BLaER1 (cell line): ENCODE measurements at regions not wholly inside any gene's neighbourhood (a gene's known extent, or its start where the extent isn't known, plus 50 kb on each side); places are given as distances from the start of the nearest gene placed in this dataset.
A peak's percentile ranks its signal among the peaks of the same experiment; 100 is the strongest.

Experiments
- H3K27ac ChIP-seq: shearing (Covaris generic); formaldehyde crosslinking; 2 replicates; pipeline ENCODE4 v1.8.1; 2022
- H3K27me3 ChIP-seq: shearing (Covaris generic); formaldehyde crosslinking; 2 replicates; pipeline ENCODE4 v1.8.1; 2022
- H3K36me3 ChIP-seq: shearing (Covaris generic); formaldehyde crosslinking; 2 replicates; pipeline ENCODE4 v1.8.1; 2022
- H3K4me1 ChIP-seq: shearing (Covaris generic); formaldehyde crosslinking; 2 replicates; pipeline ENCODE4 v1.8.1; 2022
- H3K4me2 ChIP-seq: shearing (Covaris generic); formaldehyde crosslinking; 2 replicates; pipeline ENCODE4 v1.8.1; 2022
- H3K4me3 ChIP-seq: shearing (Covaris generic); formaldehyde crosslinking; 2 replicates; pipeline ENCODE4 v1.8.1; 2022
- H3K9ac ChIP-seq: shearing (Covaris generic); formaldehyde crosslinking; 2 replicates; pipeline ENCODE4 v1.8.1; 2022
- H3K9me3 ChIP-seq: shearing (Covaris generic); formaldehyde crosslinking; 2 replicates; pipeline ENCODE4 v1.8.1; 2022
- H4K20me1 ChIP-seq: shearing (Covaris generic); formaldehyde crosslinking; 2 replicates; pipeline ENCODE4 v1.8.1; 2022
- Cebpa-rat ChIP-seq: shearing (Covaris generic); IDR thresholded peaks from 2 replicates; pipeline ENCODE4 v1.8.1; 2022

- no peak for TF ChIP-seq Cebpa-rat
- Histone ChIP-seq H4K20me1 (no peaks in the 10 kb centered on the region), H3K27ac (no peak overlapping the region), H3K36me3 (no peaks in the 10 kb centered on the region), H3K27me3 (no peaks in the 10 kb centered on the region), H3K9me3 (no peaks in the 10 kb centered on the region), H3K9ac (no peak overlapping the region), H3K4me2 (no peak overlapping the region), H3K4me3 (no peak overlapping the region), H3K4me1 (no peaks in the 10 kb centered on the region)
These were observed 690.2 kb downstream of the NR2F1-AS1 start for GRCh38 chr5:92890841-92891244.

GRCh38 chr5:92889140-92889539, 691.9 kb downstream of the NR2F1-AS1 start:
- no peak overlapping the region for H3K4me2 ChIP-seq
- H3K36me3 ChIP-seq, result no peaks in the 10 kb centered on the region
- no peak overlapping the region for H3K27ac ChIP-seq
- TF ChIP-seq Cebpa-rat, result no peak
- H3K9me3 ChIP-seq, result no peaks in the 10 kb centered on the region
- H4K20me1 ChIP-seq, result no peaks in the 10 kb centered on the region
- no peak overlapping the region for H3K9ac ChIP-seq
- no peaks in the 10 kb centered on the region for H3K27me3 ChIP-seq
- no peak overlapping the region for H3K4me3 ChIP-seq
- H3K4me1 ChIP-seq, result peaks cover 8% of the 10 kb centered on the region

- Histone ChIP-seq H4K20me1 (no peaks in the 10 kb centered on the region), H3K27ac (no peak overlapping the region), H3K9me3 (no peaks in the 10 kb centered on the region), H3K36me3 (no peaks in the 10 kb centered on the region), H3K4me2 (no peak overlapping the region), H3K27me3 (no peaks in the 10 kb centered on the region), H3K4me1 (peaks cover 9% of the 10 kb centered on the region), H3K4me3 (no peak overlapping the region), H3K9ac (no peak overlapping the region)
- TF ChIP-seq Cebpa-rat, result no peak
These were observed 693.8 kb downstream of the NR2F1-AS1 start for GRCh38 chr5:92887254-92887653.

DNA sequence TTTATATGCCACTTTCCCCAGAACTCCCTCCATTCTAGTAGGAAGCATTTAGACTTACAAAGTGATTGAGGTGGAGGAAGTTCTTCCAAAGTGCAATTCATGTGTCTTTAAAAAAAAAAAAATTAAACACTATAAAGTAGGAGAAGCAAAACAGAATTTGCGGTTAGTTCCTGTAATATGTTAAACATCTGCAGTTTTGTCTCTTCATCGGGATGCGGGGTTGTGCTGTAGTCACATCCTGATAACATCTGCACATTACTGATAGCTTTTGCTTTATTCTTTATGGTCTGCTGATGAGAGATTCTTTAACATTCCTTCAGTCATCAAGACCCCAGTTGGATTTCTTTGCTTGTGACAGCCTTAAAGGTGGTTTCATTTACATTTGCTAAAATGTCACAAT, 694.3 kb downstream of the NR2F1-AS1 start:
- Histone ChIP-seq H3K4me1 (peaks cover 9% of the 10 kb centered on the region), H3K9ac (no peak overlapping the region), H3K9me3 (no peaks in the 10 kb centered on the region), H3K27ac (no peak overlapping the region), H3K36me3 (no peaks in the 10 kb centered on the region), H3K4me2 (no peak overlapping the region), H4K20me1 (no peaks in the 10 kb centered on the region), H3K27me3 (no peaks in the 10 kb centered on the region), H3K4me3 (no peak overlapping the region)
- no peak for TF ChIP-seq Cebpa-rat

DNA sequence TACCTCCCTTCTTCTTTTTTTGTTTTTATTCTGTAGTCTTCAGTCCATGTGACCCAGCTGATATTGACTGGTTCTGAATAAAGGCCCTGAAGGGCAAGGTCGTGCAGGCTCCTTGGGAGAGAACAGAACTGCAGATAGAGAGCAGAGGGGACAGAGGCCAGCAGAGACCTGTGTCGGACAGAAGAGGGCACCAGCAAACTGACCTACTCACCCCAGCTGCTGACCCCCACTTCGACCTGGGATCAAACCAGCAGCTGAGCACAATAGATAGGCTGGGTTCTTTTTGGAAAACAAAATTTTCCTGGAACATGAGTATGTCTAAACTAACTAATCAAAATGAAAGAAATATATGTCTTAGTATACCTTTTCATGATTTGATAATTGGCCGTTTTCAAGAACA, 695.1 kb downstream of the NR2F1-AS1 start:
- Histone ChIP-seq H4K20me1 (no peaks in the 10 kb centered on the region), H3K4me3 (no peak overlapping the region), H3K4me1 (peaks cover 9% of the 10 kb centered on the region), H3K9ac (no peak overlapping the region), H3K4me2 (no peak overlapping the region), H3K9me3 (no peaks in the 10 kb centered on the region), H3K36me3 (no peaks in the 10 kb centered on the region), H3K27me3 (no peaks in the 10 kb centered on the region), H3K27ac (no peak overlapping the region)
- TF ChIP-seq Cebpa-rat, result no peak

DNA sequence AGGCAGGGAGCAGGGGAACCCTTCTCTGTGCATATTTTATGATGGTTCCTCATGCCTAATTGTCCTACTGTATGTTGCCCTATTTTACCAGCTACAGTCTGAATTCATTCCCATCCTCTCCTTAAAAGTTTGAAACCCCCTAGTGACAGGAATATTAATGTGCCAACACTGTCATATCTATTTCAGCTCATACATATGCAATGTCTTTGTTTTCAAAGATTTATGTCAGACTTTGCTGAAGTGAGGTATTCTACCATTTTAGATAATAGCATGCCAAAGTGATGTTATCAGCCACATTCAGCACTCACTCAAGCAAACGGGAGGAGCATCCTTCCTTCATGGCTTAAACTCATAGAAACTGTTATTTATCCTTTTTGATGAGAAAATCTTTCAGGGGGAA, 696.5 kb downstream of the NR2F1-AS1 start:
- H3K4me3 ChIP-seq, result no peak overlapping the region
- no peaks in the 10 kb centered on the region for H4K20me1 ChIP-seq
- H3K27me3 ChIP-seq, result no peaks in the 10 kb centered on the region
- H3K36me3 ChIP-seq, result no peaks in the 10 kb centered on the region
- H3K9ac ChIP-seq, result no peak overlapping the region
- no peak overlapping the region for H3K27ac ChIP-seq
- peak overlapping the region; percentile 31; the same call in 1 of the 2 replicates for H3K4me2 ChIP-seq
- no peak for TF ChIP-seq Cebpa-rat
- H3K4me1 ChIP-seq, result peaks cover 9% of the 10 kb centered on the region
- H3K9me3 ChIP-seq, result no peaks in the 10 kb centered on the region

GRCh38 chr5:92879806-92880543, 701.0 kb downstream of the NR2F1-AS1 start:
- Histone ChIP-seq H3K4me2 (no peak overlapping the region), H3K36me3 (no peaks in the 10 kb centered on the region), H3K4me1 (peaks cover 9% of the 10 kb centered on the region), H3K9me3 (peaks cover 9% of the 10 kb centered on the region), H3K9ac (no peak overlapping the region), H3K27ac (no peak overlapping the region), H3K4me3 (no peak overlapping the region), H3K27me3 (no peaks in the 10 kb centered on the region), H4K20me1 (no peaks in the 10 kb centered on the region)
- TF ChIP-seq Cebpa-rat, result no peak

DNA sequence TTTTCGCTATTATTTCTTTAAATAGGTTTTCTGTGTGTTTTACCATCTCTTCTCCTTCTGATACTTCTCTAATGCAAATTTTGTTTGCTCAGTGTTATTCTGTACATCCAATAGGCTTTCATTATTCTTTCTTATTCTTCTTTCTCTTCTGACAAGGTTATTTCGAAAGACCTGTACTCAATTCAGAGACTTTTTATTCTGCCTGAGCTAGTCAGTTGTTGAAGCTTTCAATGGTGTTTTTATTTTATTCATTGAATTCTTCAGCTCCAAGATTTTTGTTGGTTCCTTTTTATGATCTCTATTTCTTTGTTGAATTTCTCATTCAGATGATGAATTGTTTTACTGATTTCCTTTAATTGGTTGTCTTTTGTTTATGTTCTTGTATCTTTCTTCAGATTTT, 706.2 kb downstream of the NR2F1-AS1 start:
- Histone ChIP-seq H3K4me3 (no peak overlapping the region), H3K36me3 (no peaks in the 10 kb centered on the region), H3K4me2 (no peak overlapping the region), H3K4me1 (no peaks in the 10 kb centered on the region), H3K27me3 (no peaks in the 10 kb centered on the region), H4K20me1 (no peaks in the 10 kb centered on the region), H3K9me3 (peaks cover 24% of the 10 kb centered on the region), H3K9ac (no peak overlapping the region), H3K27ac (no peak overlapping the region)
- TF ChIP-seq Cebpa-rat, result no peak

DNA sequence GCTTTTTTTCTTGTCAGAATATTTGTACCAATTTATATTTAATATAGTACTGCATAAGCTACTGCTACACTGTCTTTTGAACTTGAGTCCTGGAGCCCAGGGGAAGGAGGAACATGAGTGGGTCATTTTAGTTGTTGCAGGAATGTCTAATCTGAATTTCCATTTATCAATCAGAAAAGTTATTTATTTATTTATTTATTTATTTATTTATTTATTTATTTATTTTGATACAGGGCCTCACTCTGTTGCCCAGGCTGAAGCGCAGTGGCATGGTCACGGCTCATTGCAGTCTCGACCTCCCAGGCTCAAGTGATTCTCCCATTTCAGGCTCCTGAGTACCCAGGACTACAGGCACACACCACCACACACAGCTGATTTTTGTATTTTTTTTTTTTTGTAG, 712.6 kb downstream of the NR2F1-AS1 start:
- Histone ChIP-seq H3K27ac (no peak overlapping the region), H3K4me2 (no peak overlapping the region), H4K20me1 (no peaks in the 10 kb centered on the region), H3K36me3 (no peaks in the 10 kb centered on the region), H3K4me3 (no peak overlapping the region), H3K9ac (no peak overlapping the region), H3K9me3 (peaks cover 6% of the 10 kb centered on the region; the same call in 1 of the 2 replicates), H3K27me3 (no peaks in the 10 kb centered on the region), H3K4me1 (no peaks in the 10 kb centered on the region)
- no peak for TF ChIP-seq Cebpa-rat

- Histone ChIP-seq H3K27ac (no peak overlapping the region), H3K4me1 (no peaks in the 10 kb centered on the region), H3K4me2 (no peak overlapping the region), H4K20me1 (no peaks in the 10 kb centered on the region), H3K27me3 (no peaks in the 10 kb centered on the region), H3K9me3 (no peaks in the 10 kb centered on the region), H3K36me3 (no peaks in the 10 kb centered on the region), H3K9ac (no peak overlapping the region), H3K4me3 (no peak overlapping the region)
- no peak for TF ChIP-seq Cebpa-rat
These were observed 716.4 kb downstream of the NR2F1-AS1 start for GRCh38 chr5:92864591-92864990.

- TF ChIP-seq Cebpa-rat, result no peak
These were observed 717.4 kb downstream of the NR2F1-AS1 start for GRCh38 chr5:92863666-92864065.

More at GRCh38 chr5:92863666-92864065, 717.4 kb downstream of the NR2F1-AS1 start:
- Histone ChIP-seq H3K4me2 (no peak overlapping the region), H3K4me3 (no peak overlapping the region), H3K27ac (no peak overlapping the region), H3K36me3 (no peaks in the 10 kb centered on the region), H3K9ac (no peak overlapping the region), H4K20me1 (no peaks in the 10 kb centered on the region), H3K9me3 (no peaks in the 10 kb centered on the region), H3K27me3 (no peaks in the 10 kb centered on the region), H3K4me1 (no peaks in the 10 kb centered on the region)
